OCI-LY1 (cell line): ENCODE measurements at regions not wholly inside any gene's neighbourhood (a gene's known extent, or its start where the extent isn't known, plus 50 kb on each side); places are given as distances from the start of the nearest gene placed in this dataset.

Experiments
- H2AFZ ChIP-seq: fragments of 200-600 bp; sonication (generic), shearing (Covaris generic); 2 replicates; pipeline ENCODE4 v1.6.0; 2014; ENCODE audit warnings: antibody characterized with exemption, mild to moderate bottlenecking, low read length
- H3F3A ChIP-seq: fragments of 200-600 bp; sonication (generic), shearing (Covaris generic); 2 replicates; pipeline ENCODE4 v1.6.0; 2014; ENCODE audit warnings: mild to moderate bottlenecking, antibody characterized with exemption, low read length, moderate library complexity; ENCODE audit not compliant: insufficient read depth
- H3K27ac ChIP-seq: fragments of 200-600 bp; sonication (generic); 2 replicates; pipeline ENCODE4 v1.5.1; 2014; ENCODE audit warnings: low read length, mixed run types, mild to moderate bottlenecking, low read depth; ENCODE audit not compliant: poor library complexity, severe bottlenecking
- H3K27me3 ChIP-seq: fragments of 200-600 bp; sonication (generic); 2 replicates; pipeline ENCODE4 v1.6.0; 2014; ENCODE audit warnings: antibody characterized with exemption, mild to moderate bottlenecking, low read length, moderate library complexity; ENCODE audit not compliant: insufficient read depth
- H3K36me3 ChIP-seq: fragments of 200-600 bp; sonication (generic); 2 replicates; pipeline ENCODE4 v1.6.1; 2014; ENCODE audit warnings: mild to moderate bottlenecking, antibody characterized with exemption, low read length, moderate library complexity, mixed read lengths; ENCODE audit not compliant: insufficient read depth
- H3K4me1 ChIP-seq: fragments of 200-600 bp; sonication (generic); 2 replicates; pipeline ENCODE4 v1.5.1; 2014; ENCODE audit warnings: mild to moderate bottlenecking, low read length, moderate library complexity; ENCODE audit not compliant: insufficient read depth, severe bottlenecking
- H3K4me2 ChIP-seq: fragments of 200-600 bp; sonication (generic), shearing (Covaris generic); 2 replicates; pipeline ENCODE4 v1.6.1; 2014; ENCODE audit warnings: low read length
- H3K4me3 ChIP-seq: fragments of 200-600 bp; sonication (generic); 2 replicates; pipeline ENCODE4 v1.5.1; 2014; ENCODE audit warnings: low read length, low read depth, mild to moderate bottlenecking, mixed read lengths; ENCODE audit not compliant: poor library complexity, severe bottlenecking
- H3K79me2 ChIP-seq: fragments of 200-600 bp; shearing (Covaris generic); 2 replicates; pipeline ENCODE4 v1.6.1; 2016; ENCODE audit warnings: mixed run types, low read length, mixed read lengths; ENCODE audit not compliant: insufficient read depth
- H3K9ac ChIP-seq: fragments of 200-600 bp; sonication (generic), shearing (Covaris generic); 2 replicates; pipeline ENCODE4 v1.6.1; 2014; ENCODE audit warnings: mild to moderate bottlenecking, low read length, mixed read lengths
- H3K9me2 ChIP-seq: fragments of 200-600 bp; sonication (generic), shearing (Covaris generic); 2 replicates; pipeline ENCODE4 v1.6.1; 2014; ENCODE audit warnings: low read depth, mild to moderate bottlenecking, low read length, mixed read lengths
- H3K9me3 ChIP-seq: fragments of 200-600 bp; shearing (Covaris generic); 2 replicates; pipeline ENCODE4 v1.6.1; 2014; ENCODE audit warnings: low read length, mixed read lengths
- H4K20me1 ChIP-seq: fragments of 200-600 bp; sonication (generic), shearing (Covaris generic); 2 replicates; pipeline ENCODE4 v1.6.0; 2016; ENCODE audit warnings: mild to moderate bottlenecking, low read length; ENCODE audit not compliant: insufficient read depth
- CTCF ChIP-seq: fragments of 200-600 bp; sonication (generic), shearing (Covaris generic); IDR thresholded peaks from 2 replicates; pipeline ENCODE4 v1.5.1; 2017; ENCODE audit warnings: mild to moderate bottlenecking, antibody characterized with exemption, low read length, moderate library complexity, mixed read lengths
- EZH2 ChIP-seq: fragments of 200-600 bp; sonication (generic), shearing (Covaris generic); IDR thresholded peaks from 2 replicates; pipeline ENCODE4 v1.8.0; 2017; ENCODE audit warnings: borderline replicate concordance, mixed run types, mild to moderate bottlenecking, antibody characterized with exemption, low read length, moderate library complexity, mixed read lengths

GRCh38 chr4:162943263-162943662, 223.4 kb downstream of the NAF1 start:
- Histone ChIP-seq H4K20me1 (no peaks in the 10 kb centered on the region), H2AFZ (no peak overlapping the region), H3K9me2 (no peaks in the 10 kb centered on the region), H3K27me3 (no peaks in the 10 kb centered on the region), H3K4me1 (no peaks in the 10 kb centered on the region), H3K79me2 (no peaks in the 10 kb centered on the region), H3F3A (no peaks in the 10 kb centered on the region), H3K36me3 (no peaks in the 10 kb centered on the region), H3K9ac (no peak overlapping the region), H3K27ac (no peak overlapping the region), H3K4me2 (no peak overlapping the region), H3K9me3 (no peaks in the 10 kb centered on the region), H3K4me3 (no peak overlapping the region)
- TF ChIP-seq CTCF (no peak; the same call in 1 of the 2 replicates), EZH2 (no peak)

GRCh38 chr4:162938738-162939485, 227.8 kb downstream of the NAF1 start:
- Histone ChIP-seq H3K4me3 (no peak overlapping the region), H3K27ac (no peak overlapping the region), H3K9me2 (no peaks in the 10 kb centered on the region), H3F3A (no peaks in the 10 kb centered on the region), H4K20me1 (no peaks in the 10 kb centered on the region), H3K27me3 (no peaks in the 10 kb centered on the region), H3K9ac (no peak overlapping the region), H2AFZ (no peak overlapping the region), H3K4me2 (no peak overlapping the region), H3K79me2 (no peaks in the 10 kb centered on the region), H3K36me3 (no peaks in the 10 kb centered on the region), H3K9me3 (no peaks in the 10 kb centered on the region), H3K4me1 (no peaks in the 10 kb centered on the region)
- TF ChIP-seq CTCF (no peak), EZH2 (no peak)

- Histone ChIP-seq H3K79me2 (no peaks in the 10 kb centered on the region), H3K4me3 (no peak overlapping the region), H2AFZ (no peak overlapping the region), H3K36me3 (no peaks in the 10 kb centered on the region), H3K4me2 (no peak overlapping the region), H3K9me3 (no peaks in the 10 kb centered on the region), H3K9ac (no peak overlapping the region), H3F3A (no peaks in the 10 kb centered on the region), H3K27ac (no peak overlapping the region), H3K9me2 (no peaks in the 10 kb centered on the region), H4K20me1 (no peaks in the 10 kb centered on the region), H3K27me3 (no peaks in the 10 kb centered on the region), H3K4me1 (no peaks in the 10 kb centered on the region)
- TF ChIP-seq EZH2, result no peak
- no peak for TF ChIP-seq CTCF
Observed at GRCh38 chr4:162935214-162935613, 231.5 kb downstream of the NAF1 start.
